ENCODE measurements at regions not wholly inside any gene's neighbourhood (a gene's known extent, or its start where the extent isn't known, plus 50 kb on each side); places are given as distances from the start of the nearest gene placed in this dataset.
"Not testable (repeated sequence)": the region's sequence is repeated elsewhere in the genome, so short reads cannot be mapped to it uniquely, and the experiment has no call there.

GRCh38 chr11:19429108-19429760 is 188.5 kb upstream of the E2F8 start:
- DNase-seq = no peak

GRCh38 chr11:19428206-19429002 is 187.7 kb upstream of the E2F8 start:
- peak; percentile 56 for DNase-seq

- DNase-seq = no peak
Measured at GRCh38 chr11:19426756-19427403, 186.1 kb upstream of the E2F8 start.

- no peak for DNase-seq
Measured at GRCh38 chr11:19426011-19426755, 185.4 kb upstream of the E2F8 start.

GRCh38 chr11:19422276-19422675 is 181.5 kb upstream of the E2F8 start:
- no peak for DNase-seq

DNA sequence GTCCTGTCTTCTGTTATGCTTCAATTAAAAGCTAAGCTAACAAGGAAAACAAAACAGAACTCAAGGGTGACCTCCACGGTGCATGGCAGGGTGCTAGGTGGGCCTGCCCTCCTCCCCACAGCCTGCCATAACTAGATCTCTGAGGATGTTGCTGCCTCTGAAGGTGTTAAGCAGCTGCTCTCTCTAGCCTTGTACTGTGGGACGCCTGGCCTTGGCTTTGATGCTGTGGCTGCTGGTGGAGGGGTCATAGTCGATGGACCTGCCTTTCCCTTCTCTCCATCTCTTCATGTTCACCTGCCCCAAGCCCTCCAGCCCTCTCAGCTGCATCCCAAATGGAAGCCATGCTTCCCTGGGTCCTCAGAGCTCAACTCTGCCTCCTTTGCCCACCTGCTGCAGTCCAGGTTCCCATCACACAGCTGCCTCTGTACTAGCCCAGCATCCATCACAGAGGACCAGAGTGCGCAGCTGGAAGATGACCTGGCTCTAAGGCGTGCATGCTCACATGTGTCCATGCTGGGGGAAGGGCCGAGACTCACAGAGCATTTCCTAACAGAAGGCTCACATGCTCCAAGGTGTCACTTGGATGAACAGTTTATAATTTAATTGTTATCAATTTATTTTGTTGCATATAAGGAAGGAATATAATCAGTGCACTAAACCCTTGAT is 180.3 kb upstream of the E2F8 start:
- no peak for DNase-seq

DNA sequence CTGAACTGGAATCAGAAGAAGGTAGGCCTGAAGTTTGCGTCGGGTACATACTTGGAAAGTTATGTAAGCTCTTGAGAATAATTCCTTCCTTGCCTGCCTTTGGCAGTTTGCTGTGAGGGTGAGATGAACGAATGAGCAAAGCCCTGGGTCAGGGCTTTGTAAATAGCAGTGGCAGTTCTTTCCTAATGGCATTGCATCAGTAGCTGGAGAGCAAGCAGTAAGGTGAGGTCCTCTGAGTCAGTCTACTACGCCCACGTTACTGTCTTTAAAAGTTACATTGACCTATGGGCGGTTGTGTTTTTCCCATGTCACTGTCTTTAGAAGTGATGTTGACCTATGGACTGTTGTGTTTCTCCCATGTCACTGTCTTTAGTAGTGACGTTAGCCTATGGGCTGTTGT is 179.1 kb upstream of the E2F8 start:
- DNase-seq = peak; percentile 86

- peak; percentile 72 for DNase-seq
Measured at GRCh38 chr11:19419021-19419750, 178.4 kb upstream of the E2F8 start.

- no peak for DNase-seq
Measured at GRCh38 chr11:19418221-19418620, 177.5 kb upstream of the E2F8 start.

DNA sequence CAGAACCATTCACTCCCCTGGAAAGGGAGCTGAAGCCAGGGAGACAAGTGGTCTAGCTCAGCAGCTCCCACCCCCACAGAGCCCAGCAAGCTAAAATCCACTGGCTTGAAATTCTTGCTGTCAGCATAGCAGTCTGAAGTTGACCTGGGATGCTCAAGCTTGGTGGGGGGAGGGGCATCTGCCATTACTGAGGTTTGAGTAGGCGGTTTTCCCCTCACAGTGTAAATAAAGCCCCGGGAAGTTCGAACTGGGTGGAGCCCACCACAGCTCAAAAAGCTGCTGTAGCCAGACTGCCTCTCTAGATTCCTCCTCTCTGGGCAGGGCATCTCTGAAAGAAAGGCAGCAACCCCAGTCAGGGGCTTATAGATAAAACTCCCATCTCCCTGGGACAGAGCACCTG is 171.3 kb upstream of the E2F8 start:
- not testable (repeated sequence) for DNase-seq

GRCh38 chr11:19410032-19410431 is 169.3 kb upstream of the E2F8 start:
- DNase-seq = no peak

DNA sequence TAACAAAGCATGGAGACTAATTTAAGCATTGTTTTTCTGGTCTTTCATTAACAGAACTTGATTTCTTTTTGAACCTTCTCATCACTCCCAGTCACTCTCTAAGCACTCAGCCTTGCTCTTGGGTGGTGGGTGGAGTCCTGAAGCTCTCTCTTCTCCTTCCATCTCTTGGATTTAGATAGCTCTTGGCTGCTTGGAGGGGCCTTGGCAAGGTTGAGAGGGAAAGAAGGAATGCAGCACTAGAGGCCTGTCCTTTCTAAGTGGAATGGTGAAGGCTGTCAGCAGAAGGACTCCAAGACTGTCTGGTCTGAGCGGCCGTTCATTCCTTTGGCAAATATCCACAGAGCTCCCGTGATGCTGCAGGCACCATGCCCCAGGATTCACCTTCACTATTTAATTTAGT is 168.6 kb upstream of the E2F8 start:
- no peak for DNase-seq

DNA sequence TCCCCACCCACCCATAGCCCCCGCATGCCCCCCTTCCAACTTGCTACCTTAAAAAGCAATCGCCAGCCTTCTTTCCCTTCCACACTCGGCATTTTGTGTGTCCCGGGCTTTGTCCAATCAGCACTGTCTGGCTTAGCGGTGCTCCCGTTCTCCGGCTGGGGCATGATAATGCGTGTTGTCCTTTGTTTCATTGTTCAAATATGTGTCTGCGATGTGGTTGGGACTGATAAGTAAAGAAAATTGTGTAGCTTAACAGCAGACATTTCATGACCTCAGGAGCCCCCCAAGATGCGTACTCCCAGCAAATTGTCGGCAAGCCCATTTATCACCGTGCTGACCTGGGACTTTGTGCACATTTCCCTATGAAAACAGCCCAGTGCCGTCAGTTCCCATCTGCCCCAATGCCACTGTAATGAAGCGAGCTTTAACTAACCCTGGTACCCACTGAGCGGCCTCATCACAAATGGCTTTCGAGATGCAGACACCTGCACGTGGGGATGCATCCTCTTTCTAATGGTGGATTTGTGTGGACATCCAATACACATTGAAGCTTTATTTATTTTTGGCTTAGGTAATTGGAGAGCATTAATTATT is 167.0 kb upstream of the E2F8 start:
- no peak for DNase-seq

DNA sequence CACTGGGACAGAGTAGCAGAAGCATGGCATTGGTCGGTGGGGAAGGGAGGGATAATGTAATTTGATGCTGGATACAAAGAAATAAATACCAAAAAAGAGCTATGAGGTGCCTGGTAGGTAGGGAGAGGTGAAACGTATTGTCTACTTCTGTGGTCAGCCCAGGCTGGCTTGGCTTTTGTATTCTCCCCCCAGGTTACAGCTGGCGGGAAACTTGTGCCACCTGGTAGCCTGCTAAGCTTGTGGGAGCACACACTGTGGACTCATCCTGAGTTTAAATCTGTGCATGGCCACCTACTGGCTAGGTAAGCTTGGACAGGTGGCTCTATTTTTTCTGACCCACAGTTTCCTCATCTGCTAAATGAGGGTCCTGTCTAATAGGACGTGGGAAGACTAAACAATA is 165.2 kb upstream of the E2F8 start:
- no peak for DNase-seq

DNA sequence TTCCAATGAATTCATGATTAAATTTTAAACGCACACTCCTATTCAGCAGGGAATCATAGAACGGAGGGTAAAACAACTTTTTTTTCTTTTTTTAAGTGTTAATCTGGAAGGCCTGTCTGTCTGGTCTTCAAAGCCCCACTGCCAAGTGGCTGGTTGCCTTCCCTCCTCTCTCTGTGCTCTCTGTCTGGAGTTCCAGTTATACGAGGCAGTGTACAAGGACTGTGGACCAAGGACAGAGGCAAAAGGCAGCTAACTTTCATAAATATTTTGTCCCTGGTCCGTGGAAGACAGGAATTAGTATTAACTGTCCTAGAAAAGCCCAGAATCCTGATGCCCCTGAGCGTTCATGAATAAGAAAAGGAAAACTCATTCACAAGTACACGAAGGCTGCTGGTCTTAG is 164.0 kb upstream of the E2F8 start:
- DNase-seq = no peak

- DNase-seq = no peak
Measured at GRCh38 chr11:19403196-19403895, 162.6 kb upstream of the E2F8 start.

GRCh38 chr11:19400296-19400695 is 159.6 kb upstream of the E2F8 start:
- DNase-seq = no peak

DNA sequence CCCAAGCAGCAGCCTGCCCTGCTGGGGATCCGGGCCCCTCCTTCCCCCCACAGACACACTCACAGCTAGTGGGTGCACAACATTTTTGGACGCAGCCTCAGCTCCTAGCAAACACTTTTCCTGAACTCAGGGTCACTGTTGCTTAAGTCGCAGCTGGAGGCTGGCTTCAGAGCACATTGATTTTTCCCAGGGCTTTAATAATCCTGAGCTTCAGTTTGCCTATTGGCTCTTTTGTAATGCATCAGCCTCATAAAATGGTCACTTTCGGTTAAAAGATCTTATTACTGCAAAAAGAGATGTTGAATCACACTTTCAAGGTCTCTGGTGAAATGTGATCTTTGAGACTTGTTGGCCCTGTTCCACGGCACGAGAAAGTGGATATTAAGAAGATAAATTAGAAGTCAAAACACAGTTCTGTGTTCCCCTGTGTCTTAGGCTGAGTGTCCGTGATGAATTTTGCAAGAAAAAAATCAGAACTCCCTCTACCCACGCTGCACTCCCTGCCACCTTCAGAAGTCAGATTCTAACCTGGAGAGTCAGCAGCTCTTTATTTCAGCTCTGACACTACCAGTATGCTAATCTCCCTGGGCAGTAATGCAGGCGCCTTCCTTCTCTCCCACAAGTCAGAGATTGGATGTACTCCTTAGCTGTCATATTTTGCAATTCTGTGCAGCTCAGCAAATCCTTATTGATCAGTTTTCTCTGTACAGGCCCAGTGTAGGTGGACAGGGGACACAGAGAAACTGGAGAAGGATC is 158.2 kb upstream of the E2F8 start:
- no peak for DNase-seq

DNA sequence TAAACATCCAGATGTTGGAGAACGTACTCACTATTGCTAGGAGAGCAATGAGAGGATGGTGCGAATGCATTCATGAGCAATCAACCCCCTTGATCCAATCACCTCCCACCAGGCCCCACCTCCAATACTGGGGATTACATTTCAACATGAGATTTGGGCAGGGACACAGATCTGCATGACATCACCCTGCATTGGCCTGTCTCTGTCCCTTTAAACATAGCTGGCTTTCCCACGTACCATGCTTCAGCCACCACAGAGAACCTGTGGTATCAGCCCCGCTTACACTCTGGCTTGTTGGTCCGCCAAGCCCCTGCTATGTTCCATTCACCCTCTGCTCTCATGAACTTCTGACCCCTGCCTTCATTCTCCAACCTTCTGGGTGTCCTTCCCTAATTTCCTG is 157.5 kb upstream of the E2F8 start:
- DNase-seq = no peak

DNA sequence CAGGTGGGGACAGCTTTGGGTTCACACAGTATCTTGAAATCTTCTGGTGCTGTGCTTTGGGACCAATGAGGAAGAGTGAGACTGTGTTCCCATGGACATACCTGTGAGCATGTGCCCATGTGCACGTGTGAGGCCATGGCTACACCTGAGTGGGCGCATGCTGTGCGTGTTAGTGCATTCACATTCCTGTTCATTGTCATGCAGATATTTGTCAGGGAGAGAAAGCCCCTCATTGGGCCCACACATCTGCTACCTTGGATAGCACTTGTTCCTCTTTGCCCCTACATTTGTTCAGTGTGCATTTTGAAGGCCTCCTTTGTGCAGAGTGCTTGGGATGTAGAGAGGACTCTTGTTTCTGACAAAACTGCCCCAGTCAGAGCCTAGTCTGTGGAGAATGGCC is 154.3 kb upstream of the E2F8 start:
- no peak for DNase-seq
